Activated CD8-positive, alpha-beta memory T cell treated with anti-CD3 and anti-CD28 coated beads, Interleukin-2, amount 50 U/mL, for 48 hours (primary cell): ENCODE measurements at regions not wholly inside any gene's neighbourhood (a gene's known extent, or its start where the extent isn't known, plus 50 kb on each side); places are given as distances from the start of the nearest gene placed in this dataset.

Experiments
- DNase-seq: peaks from one replicate; pipeline ENCODE4 v3.0.0-alpha.2; 2020

DNA sequence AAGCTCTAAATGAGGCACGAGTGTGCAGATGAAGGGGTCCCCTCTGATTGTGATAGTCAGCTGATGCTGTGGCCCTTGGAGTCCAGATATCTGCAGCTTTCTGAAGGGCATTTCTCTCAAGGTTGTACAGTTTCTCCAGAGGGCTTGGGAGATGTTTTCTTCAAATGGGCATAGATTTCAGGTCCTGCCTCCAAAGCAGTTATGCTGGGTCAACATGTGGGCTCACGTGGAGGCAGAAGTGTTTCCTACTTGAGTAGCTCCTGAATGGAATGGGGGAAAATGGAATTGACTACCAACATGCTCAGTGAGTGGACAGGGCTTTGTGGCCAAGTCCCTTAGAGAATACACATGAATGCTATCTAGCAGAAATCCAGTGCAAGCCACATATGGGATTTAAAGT is 360.7 kb downstream of the SAMD5 start:
- DNase-seq: no peak

- DNase-seq: no peak
These were observed 361.4 kb downstream of the SAMD5 start for GRCh38 chr6:147869869-147870268.

- DNase-seq: no peak
These were observed 362.1 kb downstream of the SAMD5 start for GRCh38 chr6:147870506-147871110.

DNA sequence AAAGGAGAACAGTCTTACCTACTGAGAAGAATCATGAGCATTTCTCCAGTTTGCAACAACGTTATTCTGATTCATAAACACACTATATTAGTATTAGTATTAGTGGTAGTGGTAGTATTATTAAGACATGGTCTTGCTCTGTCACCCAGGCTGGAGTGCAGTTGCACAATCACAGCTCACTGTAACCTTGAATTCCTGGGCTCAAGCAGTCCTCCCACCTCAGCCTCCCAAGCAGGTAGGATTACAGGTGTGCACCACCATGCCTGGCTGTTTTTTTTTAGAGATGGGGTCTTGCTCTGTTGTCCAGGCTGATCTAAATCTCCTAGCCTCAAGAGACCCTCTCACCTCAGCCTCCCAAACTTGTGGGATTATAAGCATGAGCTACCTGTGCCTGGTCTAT is 363.5 kb downstream of the SAMD5 start:
- no peak for DNase-seq

- DNase-seq: no peak
These were observed 365.3 kb downstream of the SAMD5 start for GRCh38 chr6:147873816-147874215.

DNA sequence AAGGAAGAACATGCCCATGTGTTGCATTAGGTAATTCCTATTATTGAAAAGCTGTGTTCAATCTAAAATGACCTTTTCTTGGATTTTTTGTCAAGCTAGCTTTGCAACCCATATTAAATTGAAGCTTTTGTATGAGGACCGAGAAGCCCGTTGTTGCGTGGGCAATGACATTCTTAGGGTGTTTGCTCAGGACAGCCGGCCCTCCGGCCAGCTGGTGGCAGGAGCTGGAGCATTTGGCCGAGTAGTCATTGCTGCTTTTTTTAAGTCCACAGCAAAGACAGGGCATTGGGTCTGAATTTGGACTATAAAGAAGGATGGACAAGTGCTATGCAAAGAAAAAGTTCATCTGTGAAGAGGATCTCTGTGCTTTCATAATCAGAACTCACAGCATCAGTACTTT is 365.8 kb downstream of the SAMD5 start:
- DNase-seq: no peak

- DNase-seq: no peak
These were observed 370.6 kb downstream of the SAMD5 start for GRCh38 chr6:147879031-147879580.

DNA sequence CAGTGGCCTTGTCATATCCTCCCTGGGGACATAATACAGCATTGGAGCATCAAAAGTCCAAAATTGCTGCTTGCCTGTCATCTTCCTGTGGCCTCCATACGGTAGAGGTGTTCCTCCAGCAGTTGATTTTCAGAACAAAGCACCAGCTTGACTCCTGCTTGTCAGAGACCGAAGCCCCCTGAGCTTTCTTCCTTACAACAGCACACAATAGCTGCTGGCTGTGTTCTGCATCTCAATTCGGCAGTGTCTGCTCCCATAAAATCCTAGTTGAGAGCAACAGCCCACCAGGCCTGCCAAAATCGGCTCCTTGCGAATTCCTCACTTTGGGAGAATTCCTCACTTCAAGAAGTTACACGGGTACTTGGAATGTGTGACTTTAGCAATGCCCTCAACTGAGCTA is 372.9 kb downstream of the SAMD5 start:
- DNase-seq: no peak

- no peak for DNase-seq
These were observed 379.9 kb downstream of the SAMD5 start for GRCh38 chr6:147888374-147888773.

DNA sequence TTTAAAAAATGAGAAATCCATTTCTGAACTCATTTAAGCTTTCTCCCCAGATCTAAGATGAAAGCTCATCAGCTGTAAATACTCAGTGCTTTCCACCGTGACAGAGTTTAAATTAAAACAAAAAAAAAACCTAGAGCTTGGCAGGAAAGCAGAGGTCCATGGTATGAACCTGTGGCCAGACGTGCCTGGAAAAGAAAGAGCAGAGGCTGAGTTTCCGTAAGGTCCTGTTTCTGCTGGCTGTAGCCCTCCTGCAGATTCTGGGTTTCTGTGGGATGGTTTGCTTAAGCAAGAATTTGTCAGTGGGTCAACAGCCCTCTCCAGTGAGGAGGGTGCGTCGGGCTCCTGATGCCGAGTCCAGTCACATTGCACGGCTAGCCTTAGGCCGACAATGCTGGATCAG is 383.2 kb downstream of the SAMD5 start:
- no peak for DNase-seq

- DNase-seq: no peak
These were observed 384.0 kb downstream of the SAMD5 start for GRCh38 chr6:147892476-147892875.

DNA sequence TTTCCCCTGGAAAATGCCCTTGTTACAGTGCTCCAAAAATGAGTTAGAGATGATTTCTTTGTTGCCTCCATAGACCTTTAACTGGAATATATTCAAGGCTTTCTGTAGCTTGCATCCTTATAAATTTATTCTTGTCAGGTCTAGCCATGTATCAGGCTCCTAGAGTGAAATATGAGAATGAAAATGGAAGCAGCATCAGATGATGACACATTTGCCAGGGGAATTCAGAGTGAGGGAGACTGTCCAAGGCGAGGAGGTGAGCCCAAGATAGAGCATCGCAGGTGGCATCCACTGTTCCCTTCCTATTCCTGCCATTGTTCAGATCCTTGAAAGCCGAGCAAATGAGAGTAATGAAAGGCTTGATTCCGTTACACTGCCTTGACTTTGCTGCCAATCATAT is 386.8 kb downstream of the SAMD5 start:
- DNase-seq: no peak

DNA sequence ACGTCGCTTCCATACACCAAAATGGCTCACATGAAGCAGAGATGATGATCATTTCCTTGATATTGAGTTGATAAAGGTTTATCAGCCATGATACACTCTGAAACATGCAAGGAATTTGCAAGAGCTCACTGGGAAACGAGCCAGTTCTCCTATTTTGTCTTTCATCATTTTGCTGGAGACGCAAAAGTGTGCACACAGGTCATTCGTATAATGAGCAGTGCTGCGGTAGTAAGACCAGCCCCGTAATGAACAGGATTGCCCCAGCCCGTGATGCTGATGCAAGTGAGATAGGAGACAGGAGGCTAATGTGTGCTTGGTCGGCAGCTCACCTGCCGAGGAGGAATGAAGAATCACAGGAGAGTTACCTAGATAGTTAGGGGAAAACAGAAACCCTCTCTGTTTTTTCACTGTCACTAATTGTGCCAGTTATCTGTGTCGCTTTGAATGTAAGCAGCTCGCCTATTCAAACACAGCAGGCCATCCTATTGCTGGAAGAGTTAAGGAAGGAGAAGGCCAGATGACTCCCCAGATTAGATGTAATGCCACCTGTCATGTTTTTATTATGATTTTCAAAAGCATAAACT is 391.8 kb downstream of the SAMD5 start:
- no peak for DNase-seq

GRCh38 chr6:147903321-147903720 is 394.8 kb downstream of the SAMD5 start:
- no peak for DNase-seq

DNA sequence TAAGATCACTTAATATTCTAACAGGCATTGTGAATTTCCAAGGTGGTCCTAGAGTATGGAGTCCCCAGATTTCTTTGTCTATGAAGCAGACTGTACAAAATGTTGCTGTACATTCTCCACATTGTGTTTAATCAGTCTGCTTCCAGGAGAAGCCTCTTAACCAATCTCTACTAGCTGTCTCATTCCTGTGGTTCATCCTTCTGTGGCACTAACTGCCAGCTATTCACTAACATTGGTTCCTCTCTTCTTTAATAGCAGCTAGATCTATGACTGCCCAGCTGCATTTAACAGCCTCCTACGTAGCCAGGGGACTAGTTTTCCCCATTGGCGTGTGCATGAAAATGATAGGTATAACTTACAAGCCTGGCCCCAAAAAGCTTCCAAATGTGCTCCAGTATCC is 395.4 kb downstream of the SAMD5 start:
- DNase-seq: no peak

DNA sequence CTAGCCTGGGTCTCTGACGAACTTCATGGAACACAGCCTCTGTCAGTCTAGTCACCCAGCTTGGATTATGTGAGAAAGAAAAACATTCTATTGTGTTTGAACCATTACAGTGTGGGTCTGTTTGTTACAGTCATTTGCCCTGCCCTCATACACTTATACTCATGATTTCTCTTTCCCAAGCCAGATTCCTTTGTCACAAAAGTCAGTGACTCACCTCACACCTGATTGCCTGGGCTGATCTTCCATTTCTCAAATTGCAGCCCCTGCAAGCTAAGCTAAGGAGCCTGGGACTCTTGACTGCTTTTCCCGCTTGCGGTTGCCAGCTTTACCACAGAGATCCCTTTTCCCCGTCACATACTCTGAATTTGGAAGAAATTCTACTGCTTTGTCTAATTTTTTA is 395.9 kb downstream of the SAMD5 start:
- DNase-seq: no peak

DNA sequence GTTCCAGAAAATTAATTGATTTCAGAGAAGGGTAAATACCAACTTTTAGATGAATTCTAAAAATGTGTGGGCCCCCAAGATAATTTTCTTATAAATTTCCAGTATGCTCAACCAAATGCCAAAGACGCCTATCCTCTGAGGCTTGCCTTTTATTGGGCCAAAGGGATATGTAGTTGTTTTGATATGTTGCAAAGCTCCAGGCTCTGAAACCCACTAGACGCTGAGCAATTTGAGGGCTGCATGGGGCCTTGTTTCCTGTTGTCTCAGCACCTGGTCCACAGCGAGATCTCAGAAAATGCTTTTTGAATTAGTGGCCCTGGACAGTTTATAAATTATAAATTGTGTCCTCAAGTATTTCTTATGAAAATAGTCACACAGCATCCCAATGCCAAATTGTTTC is 397.2 kb downstream of the SAMD5 start:
- no peak for DNase-seq

DNA sequence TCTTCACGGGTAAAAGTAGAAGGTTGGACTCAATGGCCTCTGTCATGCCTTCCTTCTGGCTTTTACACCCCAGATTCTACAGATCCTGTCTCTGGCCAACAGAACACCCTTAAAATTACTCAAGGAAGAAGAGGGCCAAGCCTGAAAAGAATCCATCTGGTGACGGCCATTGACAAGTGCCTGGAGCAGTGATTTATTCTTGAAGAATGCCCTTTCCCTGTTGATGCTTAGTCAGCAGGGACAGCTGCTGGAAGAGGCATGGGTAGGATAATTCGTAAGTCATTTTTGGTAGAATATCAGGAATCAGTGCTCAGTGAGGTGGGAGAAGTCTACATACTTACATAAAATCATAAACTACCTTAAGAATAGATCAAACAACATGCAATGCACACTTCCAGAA is 397.9 kb downstream of the SAMD5 start:
- no peak for DNase-seq

- DNase-seq: no peak
These were observed 401.1 kb downstream of the SAMD5 start for GRCh38 chr6:147909640-147910039.

GRCh38 chr6:147910281-147910680 is 401.8 kb downstream of the SAMD5 start:
- DNase-seq: no peak

GRCh38 chr6:147911057-147911456 is 402.6 kb downstream of the SAMD5 start:
- no peak for DNase-seq

DNA sequence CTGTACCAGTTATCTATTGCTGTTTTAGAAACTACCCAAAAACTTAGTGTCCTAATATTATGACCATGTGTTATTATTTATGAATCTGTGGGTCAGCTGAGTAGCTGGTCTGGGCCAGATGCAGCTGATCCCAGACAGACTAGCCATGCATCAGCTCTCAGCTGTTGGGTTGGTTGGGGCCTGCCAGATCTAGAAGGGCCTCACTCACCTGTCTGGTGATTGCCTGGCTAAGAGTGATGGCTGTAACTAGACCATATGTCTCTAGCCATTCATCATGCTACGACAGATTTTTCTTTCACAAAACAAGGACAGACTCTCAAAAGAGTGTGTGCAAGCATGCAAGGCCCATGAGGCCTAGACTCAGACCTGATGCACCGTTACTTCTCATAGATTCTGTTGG is 403.2 kb downstream of the SAMD5 start:
- DNase-seq: no peak

DNA sequence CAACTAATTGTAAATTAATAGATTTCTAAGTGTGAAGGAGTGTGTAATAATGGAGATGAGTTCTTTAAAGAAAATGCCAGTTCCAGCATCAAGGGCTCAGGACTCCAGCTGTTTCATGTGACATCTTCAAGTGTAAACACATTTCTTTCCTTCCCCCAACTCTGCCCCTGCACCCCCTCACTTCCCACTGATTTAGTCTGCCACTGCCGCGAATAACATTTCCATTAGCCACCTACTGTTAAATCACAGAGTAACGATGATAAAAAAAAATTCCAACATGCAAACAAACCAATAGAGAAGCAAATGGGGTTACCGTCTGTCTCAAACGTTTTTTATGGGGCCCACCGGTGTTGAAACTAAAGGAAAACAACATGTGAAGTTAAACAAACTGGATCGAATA is 414.3 kb downstream of the SAMD5 start:
- DNase-seq: no peak

DNA sequence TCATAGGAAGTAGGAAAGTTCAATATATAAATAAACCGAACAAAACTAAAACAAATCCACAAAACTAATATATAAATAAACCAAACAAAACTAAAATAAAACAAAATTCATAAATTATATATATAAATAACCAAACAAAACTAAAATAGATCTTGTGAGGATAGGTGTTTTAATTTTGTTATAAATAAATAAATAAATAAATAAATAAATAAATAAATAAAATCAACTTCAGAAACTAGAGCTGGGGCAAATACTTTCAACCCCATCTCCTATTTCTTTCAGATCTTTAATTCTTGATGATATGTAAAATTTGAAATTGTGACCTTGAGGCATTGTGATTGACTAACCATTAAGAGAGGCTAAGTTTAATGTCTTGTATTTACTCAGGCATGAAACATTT is 416.1 kb downstream of the SAMD5 start:
- no peak for DNase-seq

GRCh38 chr6:147925826-147926225 is 416.8 kb upstream of the SASH1 start:
- DNase-seq: no peak
